K562 (cell line): ENCODE measurements at regions not wholly inside any gene's neighbourhood (a gene's known extent, or its start where the extent isn't known, plus 50 kb on each side); places are given as distances from the start of the nearest gene placed in this dataset.

Source experiments
- ATAC-seq: fragments of 200-7000 bp; cut with Tn5 transposase; 3 replicates; pipeline ENCODE4 v1.9.1; 2020; ENCODE audit warnings: moderate library complexity
- BruUV-seq: library from RNA; stranded (reverse); fragments of 400-500 nt; replicated peaks from 2 replicates; lab custom pipeline; 2021; lab: Mats Ljungman, UMichigan
- CTCF ChIA-PET: fragments of 300-600 bp; formaldehyde crosslinking; extraction: SDS; loops from one replicate; lab custom pipeline; 2021; ENCODE audit warnings: low intra/inter-chr PET ratio; lab: Yijun Ruan, JAX
- POLR2A ChIA-PET: fragments of 300-600, 350-650 bp; sonication (Branson Sonifier 250); formaldehyde crosslinking; extraction: SDS; loops from one replicate; lab custom pipeline; 2021; ENCODE audit warnings: antibody characterized with exemption, inconsistent platforms; lab: Yijun Ruan, JAX
- DNase-seq, 4 experiments: peaks; one replicate each; pipeline versions ENCODE4 v3.0.0 to v3.0.0-alpha.2; 2011 to 2018; ENCODE audit warnings: low spot score in 3 of 4, mixed read lengths in 3 of 4; ENCODE audit errors: extremely low read depth in 1 of 4
- FAIRE-seq: peaks from 2 replicates; lab custom pipeline; 2011; peaks lifted over from hg19 to GRCh38; lab: Jason Lieb, UNC
- H2AFZ ChIP-seq: 2 replicates; pipeline ENCODE4 v1.6.0; 2011; ENCODE audit warnings: low read depth, low read length, control low read depth, inconsistent platforms
- H3K27ac ChIP-seq: fragments of 200-600 bp; 3 replicates; pipeline ENCODE4 v1.8.0; 2011; ENCODE audit warnings: low read depth, mild to moderate bottlenecking, control low read depth, inconsistent platforms, low read length, moderate library complexity, mixed read lengths; ENCODE audit errors: extremely low read depth
- H3K27me3 ChIP-seq, 2 experiments: fragments of 300-600 bp in 1 of 2; 2 replicates in 1 of 2; 3 replicates in 1 of 2; pipeline versions ENCODE4 v1.6.0 to v1.8.0; 2011; ENCODE audit warnings: inconsistent platforms in 2 of 2, low read length in 2 of 2, mild to moderate bottlenecking in 1 of 2, mixed read lengths in 1 of 2, moderate library complexity in 1 of 2; ENCODE audit not compliant: control insufficient read depth in 2 of 2, insufficient read depth in 2 of 2
- H3K36me3 ChIP-seq: fragments of 300-600 bp; 3 replicates; pipeline ENCODE4 v1.8.0; 2011; ENCODE audit warnings: mild to moderate bottlenecking, low read length, inconsistent platforms; ENCODE audit not compliant: control insufficient read depth, insufficient read depth
- H3K4me1 ChIP-seq, 2 experiments: fragments of 200-600 bp in 1 of 2; replicated peaks in 1 of 2; 2 replicates in 1 of 2; 3 replicates in 1 of 2; pipeline versions ENCODE4 v1.5.1 to v1.8.0; 2011; ENCODE audit warnings: inconsistent platforms in 2 of 2, low read length in 2 of 2, mild to moderate bottlenecking in 1 of 2, mixed read lengths in 1 of 2, moderate library complexity in 1 of 2; ENCODE audit not compliant: control insufficient read depth in 2 of 2, insufficient read depth in 2 of 2
- H3K4me2 ChIP-seq: 2 replicates; pipeline ENCODE4 v1.6.1; 2011; ENCODE audit warnings: low read length, control low read depth, inconsistent platforms, mixed read lengths; ENCODE audit not compliant: insufficient read depth
- H3K4me3 ChIP-seq: fragments of 200-600 bp; sonication (generic), shearing (Covaris generic); 2 replicates; pipeline ENCODE4 v1.5.1; 2016; ENCODE audit warnings: control low read depth, inconsistent platforms
- H3K79me2 ChIP-seq: fragments of 200-600 bp; 3 replicates; pipeline ENCODE4 v1.8.0; 2011; ENCODE audit warnings: low read length, inconsistent platforms; ENCODE audit not compliant: control insufficient read depth, insufficient read depth
- H3K9ac ChIP-seq, 2 experiments: 2 replicates each; pipeline versions ENCODE4 v1.6.0 to v1.6.1; 2011; ENCODE audit warnings: low read depth in 2 of 2, low read length in 2 of 2, control low read depth in 1 of 2, inconsistent platforms in 1 of 2, mild to moderate bottlenecking in 1 of 2, mixed read lengths in 1 of 2; ENCODE audit not compliant: insufficient read depth in 1 of 2
- H3K9me1 ChIP-seq: one replicate; pipeline ENCODE4 v1.6.0; 2011; ENCODE audit warnings: inconsistent platforms, mild to moderate bottlenecking, low read length, moderate library complexity; ENCODE audit not compliant: control insufficient read depth, insufficient read depth
- H3K9me3 ChIP-seq: replicated peaks from 2 replicates; pipeline ENCODE4 v1.5.1; 2011; ENCODE audit warnings: low read depth, low read length, inconsistent platforms; ENCODE audit not compliant: control insufficient read depth, insufficient read depth
- H4K20me1 ChIP-seq: replicated peaks from 2 replicates; pipeline ENCODE4 v1.6.1; 2011; ENCODE audit warnings: low read length, inconsistent platforms, mixed read lengths; ENCODE audit not compliant: control insufficient read depth, insufficient read depth
- ARID4B ChIP-seq: sonication (generic); formaldehyde crosslinking; IDR thresholded peaks from 2 replicates; pipeline ENCODE4 v1.8.0; 2022; ENCODE audit warnings: mild to moderate bottlenecking, missing genetic modification reagents
- BCOR ChIP-seq: fragments of 450-650 bp; IDR thresholded peaks from 2 replicates; pipeline ENCODE4 v1.6.1; 2016
- BRD9 ChIP-seq: fragments of 450-650 bp; IDR thresholded peaks from 2 replicates; pipeline ENCODE4 v1.6.1; 2018; ENCODE audit warnings: low read depth; ENCODE audit not compliant: partially characterized antibody
- CCAR2 ChIP-seq: fragments of 200-400 bp; formaldehyde crosslinking; IDR thresholded peaks from 2 replicates; pipeline ENCODE4 v1.6.1; 2017; ENCODE audit warnings: mild to moderate bottlenecking, low read depth, low read length
- MBD2 ChIP-seq: sonication (generic); IDR thresholded peaks from 2 replicates; pipeline ENCODE4 v1.6.1; 2016; ENCODE audit warnings: low read depth, borderline replicate concordance
- SMAD2 ChIP-seq: fragments of 150-350 bp; IDR thresholded peaks from 2 replicates; pipeline ENCODE4 v1.6.1; 2014; ENCODE audit warnings: low read depth, mild to moderate bottlenecking, low read length
- WGBS: fragments of 100-300 bp; shearing (Covaris generic); methylation state at CpG from one replicate; pipeline ENCODE4 v1.1.6; 2016; ENCODE audit warnings: low coverage, mixed read lengths; ENCODE audit not compliant: insufficient coverage; ENCODE audit errors: missing lambda C conversion rate; 5-methylcytosine and 5-hydroxymethylcytosine counted together
- in situ Hi-C: fragments of 300-500 bp; cut with MboI; formaldehyde crosslinking; loops from 4 replicates; pipeline ENCODE4 v1.15.0; 2018; ENCODE audit warnings: inconsistent platforms, mixed read lengths
- intact Hi-C: fragments of 100-400 bp; cut with micrococcal nuclease; formaldehyde crosslinking; loops from 2 replicates; pipeline ENCODE4 v1.14.2; 2022
- TF ChIP-seq, protein P1 (sequence below): fragments of 250-450 bp; sonication (Bioruptor Pico); IDR thresholded peaks from 2 replicates; pipeline ENCODE4 v1.8.0; 2022; ENCODE audit warnings: inconsistent platforms
- TF ChIP-seq, protein P2 (sequence below), 2 experiments: fragments of 450-650 bp in 1 of 2; sonication (generic) in 1 of 2; formaldehyde crosslinking in 1 of 2; IDR thresholded peaks in 1 of 2; conservative IDR thresholded peaks in 1 of 2; 2 replicates each; pipeline versions ENCODE4 v1.6.1 to v1.8.1; 2016 to 2023; ENCODE audit warnings: mild to moderate bottlenecking in 2 of 2, moderate library complexity in 2 of 2, inconsistent platforms in 1 of 2, missing genetic modification reagents in 1 of 2

DNA sequence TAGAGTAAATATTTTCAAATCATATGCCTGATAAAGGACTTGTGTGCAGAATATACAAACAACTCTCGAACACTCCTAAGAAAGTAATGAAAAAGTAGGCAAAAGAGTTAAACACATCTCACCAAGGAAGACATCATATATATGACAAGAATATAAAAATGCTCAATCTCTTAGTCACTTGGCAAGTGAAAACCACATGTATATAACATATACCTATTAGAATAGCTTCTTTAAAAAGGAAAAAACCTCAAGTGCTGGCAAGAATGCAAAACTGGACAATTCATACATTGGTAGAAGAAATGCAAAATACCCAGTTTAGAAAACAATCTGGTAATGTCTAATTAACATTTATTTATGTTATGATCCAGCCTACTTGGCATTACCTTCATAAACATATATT lies 146.6 kb upstream of the DGKB start:
- ATAC-seq (no peak), FAIRE-seq (no peak), DNase-seq (no peak)
- H3K36me3 ChIP-seq = no peaks in the 10 kb centered on the region
- in situ Hi-C loops = no loop called here
- intact Hi-C loops = no loop called here
- H3K79me2 ChIP-seq = no peaks in the 10 kb centered on the region
- no peak overlapping the region for H2AFZ ChIP-seq
- 0% methylated on average over 1 of the region's 1 CpG for WGBS
- no peaks in the 10 kb centered on the region for H3K4me1 ChIP-seq
- BruUV-seq = no TSS peak
- no peak for TF ChIP-seq ARID4B (CRISPR knock-in tag)
- no peak for TF ChIP-seq MBD2
- no peak for TF ChIP-seq BCOR
- TF ChIP-seq, protein P1, sequence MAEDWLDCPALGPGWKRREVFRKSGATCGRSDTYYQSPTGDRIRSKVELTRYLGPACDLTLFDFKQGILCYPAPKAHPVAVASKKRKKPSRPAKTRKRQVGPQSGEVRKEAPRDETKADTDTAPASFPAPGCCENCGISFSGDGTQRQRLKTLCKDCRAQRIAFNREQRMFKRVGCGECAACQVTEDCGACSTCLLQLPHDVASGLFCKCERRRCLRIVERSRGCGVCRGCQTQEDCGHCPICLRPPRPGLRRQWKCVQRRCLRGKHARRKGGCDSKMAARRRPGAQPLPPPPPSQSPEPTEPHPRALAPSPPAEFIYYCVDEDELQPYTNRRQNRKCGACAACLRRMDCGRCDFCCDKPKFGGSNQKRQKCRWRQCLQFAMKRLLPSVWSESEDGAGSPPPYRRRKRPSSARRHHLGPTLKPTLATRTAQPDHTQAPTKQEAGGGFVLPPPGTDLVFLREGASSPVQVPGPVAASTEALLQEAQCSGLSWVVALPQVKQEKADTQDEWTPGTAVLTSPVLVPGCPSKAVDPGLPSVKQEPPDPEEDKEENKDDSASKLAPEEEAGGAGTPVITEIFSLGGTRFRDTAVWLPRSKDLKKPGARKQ = no peak
- TF ChIP-seq, protein P2, sequence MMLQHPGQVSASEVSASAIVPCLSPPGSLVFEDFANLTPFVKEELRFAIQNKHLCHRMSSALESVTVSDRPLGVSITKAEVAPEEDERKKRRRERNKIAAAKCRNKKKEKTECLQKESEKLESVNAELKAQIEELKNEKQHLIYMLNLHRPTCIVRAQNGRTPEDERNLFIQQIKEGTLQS (IDR thresholded peaks at IDR 0.05) = no peak
- TF ChIP-seq, protein P2 (CRISPR knock-in tag; conservative IDR thresholded peaks at IDR 0.05) = no peak
- TF ChIP-seq SMAD2 = no peak
- TF ChIP-seq CCAR2 = no peak
- TF ChIP-seq BRD9 = no peak
- H3K4me2 ChIP-seq = no peak overlapping the region
- ChIA-PET CTCF (no interaction called here), POLR2A (no interaction called here)
- no peak overlapping the region for H3K9ac ChIP-seq
- H3K27ac ChIP-seq = no peak overlapping the region
- H3K9me1 ChIP-seq = no peaks in the 10 kb centered on the region
- H3K27me3 ChIP-seq = no peaks in the 10 kb centered on the region
- no peaks in the 10 kb centered on the region; the same call in 1 of the 2 replicates for H3K9me3 ChIP-seq
- H3K4me3 ChIP-seq = no peak overlapping the region
- no peaks in the 10 kb centered on the region for H4K20me1 ChIP-seq
